ENCODE measurements at regions not wholly inside any gene's neighbourhood (a gene's known extent, or its start where the extent isn't known, plus 50 kb on each side); places are given as distances from the start of the nearest gene placed in this dataset.

- peaks cover 0 to 19% (median 6%) of the 10 kb centered on the region in 3 donors for H3K9me3 ChIP-seq
- TF ChIP-seq CTCF (IDR thresholded peaks at IDR 0.05): no peak
- H3K36me3 ChIP-seq: no peaks in the 10 kb centered on the region
- intact Hi-C loops (cut with DNase I; ENCODE audit: low total_unique reads): no loop called here
- no peaks in the 10 kb centered on the region for H3K27me3 ChIP-seq
- no peaks in the 10 kb centered on the region for H3K4me1 ChIP-seq
- H3K27ac ChIP-seq: no peak overlapping the region
- no peak overlapping the region for H3K4me3 ChIP-seq
- DNase-seq: no peak
Observed at GRCh38 chr6:90429713-90430112, 133.1 kb upstream of the BACH2 start.

- no peak for TF ChIP-seq CTCF (IDR thresholded peaks at IDR 0.05)
- Histone ChIP-seq H3K9me3 (peaks cover 0 to 19% (median 6%) of the 10 kb centered on the region in 3 donors), H3K4me3 (no peak overlapping the region), H3K27ac (no peak overlapping the region), H3K36me3 (no peaks in the 10 kb centered on the region), H3K4me1 (no peaks in the 10 kb centered on the region), H3K27me3 (no peaks in the 10 kb centered on the region)
- no peak for DNase-seq
- intact Hi-C loops (cut with DNase I; ENCODE audit: low total_unique reads): no loop called here
Observed at GRCh38 chr6:90428514-90428913, 131.9 kb upstream of the BACH2 start.

DNA sequence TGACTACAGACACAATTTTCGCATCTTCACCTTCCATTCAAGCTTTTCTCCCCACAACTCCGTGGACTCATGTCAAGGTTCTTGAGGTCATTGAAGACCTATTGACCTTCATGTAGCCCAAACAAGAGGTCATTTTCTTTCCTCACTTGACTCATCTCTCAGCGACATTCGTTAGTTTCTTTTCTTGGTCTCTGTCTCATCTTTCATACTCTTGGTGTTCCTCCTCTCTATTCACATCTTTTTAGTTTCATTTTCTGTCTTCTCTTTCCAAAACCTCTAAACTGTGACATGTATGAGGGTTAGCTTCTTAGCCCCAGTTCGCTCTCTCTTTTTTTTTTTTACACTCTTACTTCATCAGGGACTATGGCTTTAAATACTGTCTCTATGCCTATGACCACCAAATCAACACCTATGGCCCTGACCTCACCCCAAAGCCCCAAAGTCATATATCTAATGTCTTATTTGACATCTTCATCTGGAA lies 128.6 kb upstream of the BACH2 start:
- intact Hi-C loops (cut with DNase I; ENCODE audit: low total_unique reads): no loop called here
- H3K9me3 ChIP-seq: peaks cover 0 to 19% (median 6%) of the 10 kb centered on the region in 3 donors
- no peak overlapping the region for H3K27ac ChIP-seq

GRCh38 chr6:90424580-90424979 lies 127.9 kb upstream of the BACH2 start:
- no peaks in the 10 kb centered on the region for H3K27me3 ChIP-seq
- no peaks in the 10 kb centered on the region for H3K36me3 ChIP-seq
- H3K4me3 ChIP-seq: no peak overlapping the region
- DNase-seq: no peak
- H3K4me1 ChIP-seq: no peaks in the 10 kb centered on the region
- no peak for TF ChIP-seq CTCF (IDR thresholded peaks at IDR 0.05)
- H3K9me3 ChIP-seq: peaks cover 0 to 13% (median 6%) of the 10 kb centered on the region in 3 donors
- intact Hi-C loops (cut with DNase I; ENCODE audit: low total_unique reads): no loop called here
- H3K27ac ChIP-seq: no peak overlapping the region

More for the DNA sequence above, 128.6 kb upstream of the BACH2 start:
- DNase-seq: no peak
- no peaks in the 10 kb centered on the region for H3K27me3 ChIP-seq
- no peak overlapping the region for H3K4me3 ChIP-seq
- H3K4me1 ChIP-seq: no peaks in the 10 kb centered on the region
- H3K36me3 ChIP-seq: no peaks in the 10 kb centered on the region
- TF ChIP-seq CTCF (IDR thresholded peaks at IDR 0.05): no peak

DNA sequence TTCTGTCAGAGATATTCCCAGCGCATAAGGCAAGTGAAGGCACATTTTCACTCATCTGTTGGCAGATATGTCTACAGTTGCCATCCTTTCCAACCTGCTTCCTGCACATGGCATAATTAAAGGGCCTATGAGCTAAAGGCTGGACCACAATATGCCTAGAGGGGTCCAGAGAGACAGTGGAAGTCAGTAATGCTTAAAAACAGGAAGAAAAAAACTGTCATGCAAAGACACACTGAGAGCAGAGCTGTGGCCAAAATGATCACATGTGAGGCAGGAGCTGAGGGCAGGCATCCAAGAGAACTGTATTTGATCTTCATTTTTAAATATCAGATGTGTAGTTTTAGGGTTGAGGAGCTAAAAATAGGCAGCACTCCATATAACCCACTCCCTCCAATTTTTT lies 125.0 kb upstream of the BACH2 start:
- H3K36me3 ChIP-seq: no peaks in the 10 kb centered on the region
- H3K4me1 ChIP-seq: no peaks in the 10 kb centered on the region
- TF ChIP-seq CTCF (IDR thresholded peaks at IDR 0.05): no peak
- no peaks in the 10 kb centered on the region for H3K9me3 ChIP-seq
- DNase-seq: no peak
- H3K4me3 ChIP-seq: no peak overlapping the region
- H3K27ac ChIP-seq: no peak overlapping the region
- no peaks in the 10 kb centered on the region for H3K27me3 ChIP-seq
- intact Hi-C loops (cut with DNase I; ENCODE audit: low total_unique reads): no loop called here

DNA sequence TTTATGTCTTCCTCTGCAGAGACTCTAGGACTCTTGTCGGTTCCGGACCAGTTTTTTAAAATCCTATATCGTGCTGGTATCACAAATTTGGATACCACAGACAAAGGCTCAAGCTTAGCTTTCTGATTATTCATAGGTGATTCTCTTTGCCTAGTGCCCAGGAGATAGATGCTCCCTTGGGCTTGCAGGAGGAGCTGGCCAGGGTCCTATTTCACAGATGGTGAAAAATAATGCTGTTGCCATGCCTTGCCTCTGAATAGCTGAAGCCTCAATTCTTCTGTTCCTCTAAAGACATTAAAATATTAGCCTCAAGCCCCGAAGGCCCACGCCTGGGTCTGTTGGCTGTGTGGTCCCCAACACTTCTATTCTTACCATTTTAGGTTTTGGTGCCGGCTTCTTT lies 123.9 kb upstream of the BACH2 start:
- intact Hi-C loops (cut with DNase I; ENCODE audit: low total_unique reads): no loop called here
- H3K4me3 ChIP-seq: no peak overlapping the region
- H3K9me3 ChIP-seq: no peaks in the 10 kb centered on the region
- no peaks in the 10 kb centered on the region for H3K4me1 ChIP-seq
- DNase-seq: no peak
- no peak overlapping the region for H3K27ac ChIP-seq
- TF ChIP-seq CTCF (IDR thresholded peaks at IDR 0.05): no peak
- H3K27me3 ChIP-seq: no peaks in the 10 kb centered on the region
- no peaks in the 10 kb centered on the region for H3K36me3 ChIP-seq

All from tibial artery (tissue), 4 donors.